Right kidney (tissue), 1 donor: ENCODE measurements at regions not wholly inside any gene's neighbourhood (a gene's known extent, or its start where the extent isn't known, plus 50 kb on each side); places are given as distances from the start of the nearest gene placed in this dataset.
A peak's percentile ranks its signal among the peaks of the same experiment; 100 is the strongest.

Experiments
- DNase-seq: peaks from one replicate; pipeline ENCODE4 v3.0.0-alpha.2; 2016

DNA sequence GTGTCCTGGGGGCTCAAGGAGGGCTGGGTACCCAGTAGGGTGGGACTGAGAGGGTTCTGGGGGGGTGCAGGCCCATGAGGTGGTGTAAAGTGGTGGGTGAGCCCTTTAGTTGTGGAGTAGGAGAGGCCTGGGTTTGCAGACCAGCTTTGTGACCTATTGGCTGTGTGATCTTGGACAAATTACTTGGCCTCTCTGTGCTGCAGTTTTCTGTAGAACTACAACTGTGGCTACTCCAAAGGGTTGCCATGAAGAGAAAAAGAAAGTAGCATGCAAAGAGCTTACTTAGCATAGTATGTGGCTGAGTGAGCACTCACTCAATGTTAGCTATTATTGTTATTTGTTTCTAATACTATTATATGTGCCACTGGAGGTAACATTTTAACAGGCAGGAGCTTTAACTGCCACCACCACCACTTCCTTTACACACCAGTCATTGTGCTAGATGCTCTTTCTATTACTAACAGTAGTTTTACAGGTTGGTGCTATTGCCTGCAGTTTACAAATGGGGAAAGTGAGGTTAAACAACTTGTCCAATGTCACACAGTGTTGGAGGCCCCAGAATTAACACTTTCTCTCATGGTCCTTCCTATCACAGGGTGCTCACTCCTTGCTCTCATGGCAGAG, 286.8 kb downstream of the DHX35 start:
- DNase-seq = no peak

DNA sequence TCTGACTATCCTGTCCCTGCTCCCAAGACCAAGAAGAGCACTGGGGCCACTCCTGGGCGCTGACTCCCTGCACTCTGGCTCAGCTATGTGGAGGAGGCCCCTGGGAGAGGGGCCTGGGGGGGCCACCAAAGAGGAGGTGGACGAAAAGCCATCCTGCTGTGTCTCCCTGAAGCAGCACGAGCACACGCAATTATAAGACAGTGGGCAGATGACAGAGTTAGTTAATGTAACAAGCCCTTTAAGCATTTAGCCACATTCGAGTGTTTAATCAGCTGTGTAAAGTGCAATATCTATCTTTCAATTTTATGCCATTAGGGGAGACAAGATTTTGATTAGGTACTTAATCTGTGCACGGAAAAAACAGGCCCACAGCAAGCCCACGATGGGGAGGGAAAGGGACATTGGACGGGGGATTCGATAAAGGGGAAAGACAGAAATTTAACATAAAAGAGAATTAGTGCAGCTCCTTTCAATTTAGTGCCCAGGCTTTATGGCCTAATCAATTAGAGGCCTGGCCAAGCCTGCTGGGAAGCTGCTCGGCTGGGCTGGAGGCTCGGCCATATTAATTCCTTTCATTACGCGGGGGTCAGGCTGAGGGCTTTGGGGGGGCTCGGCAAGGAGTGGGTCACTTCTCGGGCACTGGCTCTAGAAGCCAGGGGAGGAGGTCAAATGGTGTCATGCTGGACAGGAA, 286.2 kb downstream of the DHX35 start:
- DNase-seq = no peak

DNA sequence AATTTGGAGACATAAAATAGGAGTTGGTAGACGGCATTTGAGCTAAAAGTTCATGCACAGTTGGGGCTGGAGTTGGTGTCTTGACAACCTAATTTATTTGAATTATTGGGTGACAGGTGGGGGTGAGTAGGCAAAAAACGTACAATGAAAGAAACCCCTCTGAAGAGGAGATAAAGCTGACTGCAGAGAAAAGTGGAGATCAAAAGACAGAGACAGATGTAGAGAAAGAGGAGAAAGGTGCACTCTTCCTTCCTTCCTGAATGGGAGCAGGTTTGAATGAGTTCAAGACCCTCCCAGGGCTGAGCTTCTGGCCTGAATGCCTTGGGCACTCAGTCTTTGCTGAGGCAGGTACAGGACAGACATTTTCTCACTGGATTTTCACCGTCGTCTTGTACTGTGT, 284.3 kb downstream of the DHX35 start:
- no peak for DNase-seq

DNA sequence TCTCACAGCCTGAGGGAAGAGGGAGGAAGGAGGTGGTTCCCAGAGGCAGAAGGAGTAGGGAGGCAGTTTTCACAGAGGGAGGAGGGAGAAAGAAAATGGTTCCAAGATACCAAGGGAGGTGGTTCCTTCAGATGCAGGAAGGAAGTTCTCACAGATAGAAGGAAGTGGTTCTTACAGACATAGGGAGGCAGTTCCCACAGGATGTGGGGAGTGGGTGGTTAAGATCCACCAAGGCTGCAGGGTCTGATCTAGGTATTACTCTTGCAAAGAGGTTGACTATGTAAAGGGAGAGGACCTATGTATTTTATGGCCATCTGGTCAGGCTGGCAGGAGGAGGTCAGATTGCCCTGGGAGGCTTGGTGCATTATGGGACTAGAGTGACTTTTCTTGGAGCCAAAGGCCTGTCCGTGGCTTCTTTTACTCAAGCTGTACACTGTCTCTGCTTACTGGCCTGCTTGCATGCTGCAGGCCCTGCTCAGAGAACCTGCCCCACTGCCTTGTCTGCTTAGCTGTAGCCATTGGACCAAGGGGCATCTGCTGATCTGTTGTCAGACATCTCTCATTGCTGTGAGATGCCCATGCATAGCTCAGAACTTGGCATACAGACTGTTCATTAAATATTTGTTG, 283.7 kb downstream of the DHX35 start:
- no peak for DNase-seq

DNA sequence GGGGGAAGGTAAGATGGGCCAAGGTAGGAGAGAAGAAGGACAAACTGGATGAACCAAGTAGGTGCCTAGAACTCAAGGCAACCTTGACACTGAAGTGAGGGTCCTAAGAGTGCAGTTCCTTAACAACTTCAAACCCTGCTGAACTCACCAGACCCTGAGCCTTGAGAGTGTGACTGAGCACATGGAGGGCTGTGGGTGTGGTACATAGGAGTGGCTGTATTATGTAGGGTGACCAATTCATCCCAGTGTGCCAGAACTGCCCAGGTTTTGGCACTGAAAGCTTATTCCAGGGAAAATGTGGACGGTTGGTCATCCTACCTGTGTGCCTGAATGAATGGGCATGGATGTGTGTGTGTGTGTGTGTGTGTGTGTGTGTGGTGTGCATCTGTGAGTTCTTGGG, 281.8 kb downstream of the DHX35 start:
- DNase-seq = no peak

DNA sequence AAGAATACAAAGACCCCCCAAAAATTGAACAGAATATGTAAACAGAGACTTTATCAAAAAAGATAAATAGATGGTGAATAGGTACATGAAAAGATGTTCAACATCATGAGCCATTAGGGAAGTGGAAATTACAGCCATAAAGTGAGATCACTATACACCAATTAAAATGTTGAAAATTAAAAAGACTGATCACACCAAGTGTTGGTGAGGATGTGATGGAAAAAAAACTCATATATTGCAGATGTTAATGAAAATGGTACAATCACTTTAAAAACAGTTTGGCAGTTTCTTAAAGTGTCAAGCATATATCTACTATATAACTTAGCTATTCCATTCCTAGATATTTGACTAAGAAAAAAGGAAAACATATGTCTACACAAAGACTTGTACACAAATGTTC, 280.5 kb downstream of the DHX35 start:
- no peak for DNase-seq

DNA sequence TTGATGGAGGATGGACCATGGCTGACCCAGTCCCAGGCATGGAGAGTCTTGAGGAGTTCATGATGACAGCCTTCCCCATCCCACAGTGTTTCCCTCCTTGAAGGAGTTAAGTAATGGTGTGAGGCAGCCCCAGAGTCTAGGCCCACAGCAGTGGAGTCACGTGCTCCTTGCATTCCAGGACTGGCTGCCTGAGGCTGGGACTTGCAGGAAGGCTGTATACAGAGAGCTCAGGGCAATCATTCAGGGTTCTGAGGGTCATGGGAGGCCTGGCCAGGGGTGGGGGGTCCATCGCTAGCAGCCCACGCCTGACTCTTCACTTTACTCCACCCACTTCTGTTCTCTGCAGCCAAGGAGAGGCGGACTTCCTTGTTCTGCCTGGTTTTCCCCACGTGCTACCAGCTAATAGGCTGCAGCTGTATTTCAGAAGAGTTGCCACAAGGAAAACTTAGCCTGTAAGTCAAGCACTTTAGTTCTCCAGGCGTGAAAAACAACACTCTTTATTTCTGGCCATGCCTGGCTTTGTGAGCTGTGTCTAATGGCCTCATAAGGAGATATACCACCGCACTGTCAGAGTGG, 272.5 kb downstream of the DHX35 start:
- peak; percentile 40 for DNase-seq

DNA sequence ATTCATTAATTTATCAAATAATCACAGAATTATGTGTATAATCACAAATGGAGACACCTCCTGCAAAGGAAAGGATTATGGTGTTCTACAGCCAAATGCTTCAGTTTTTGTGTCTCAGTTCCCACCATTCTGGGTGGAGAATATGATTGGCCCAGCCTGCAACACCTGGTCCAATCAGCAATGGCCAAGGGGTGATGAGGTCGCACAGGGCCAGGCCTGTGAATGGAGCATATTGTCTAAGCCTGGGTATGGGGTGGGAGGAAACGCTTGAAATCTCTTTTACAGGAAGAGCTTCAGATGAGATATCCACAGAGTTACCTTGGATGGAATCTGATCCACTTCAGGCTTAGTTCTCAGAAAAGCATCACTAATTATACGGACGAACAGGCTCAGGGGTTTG, 271.6 kb downstream of the DHX35 start:
- no peak for DNase-seq

DNA sequence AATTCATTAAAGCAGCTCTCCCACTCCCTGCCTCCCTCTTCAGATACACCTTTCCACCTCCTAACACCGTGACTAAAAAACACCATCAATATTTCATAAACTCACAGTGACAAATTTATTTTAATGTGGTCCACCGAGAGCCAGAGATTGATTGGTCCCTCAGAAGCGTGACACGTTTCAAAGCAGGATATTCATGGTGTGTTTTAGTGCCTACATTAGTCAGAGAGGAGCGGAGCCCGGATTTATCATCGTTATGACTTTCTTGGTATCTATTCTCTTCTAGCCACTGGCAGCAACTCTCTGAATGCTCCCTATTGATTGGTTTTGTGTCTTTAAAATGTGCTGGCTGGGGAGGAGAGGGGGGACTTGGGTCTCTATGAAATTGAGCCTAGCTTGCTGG, 265.3 kb downstream of the DHX35 start:
- DNase-seq = no peak

DNA sequence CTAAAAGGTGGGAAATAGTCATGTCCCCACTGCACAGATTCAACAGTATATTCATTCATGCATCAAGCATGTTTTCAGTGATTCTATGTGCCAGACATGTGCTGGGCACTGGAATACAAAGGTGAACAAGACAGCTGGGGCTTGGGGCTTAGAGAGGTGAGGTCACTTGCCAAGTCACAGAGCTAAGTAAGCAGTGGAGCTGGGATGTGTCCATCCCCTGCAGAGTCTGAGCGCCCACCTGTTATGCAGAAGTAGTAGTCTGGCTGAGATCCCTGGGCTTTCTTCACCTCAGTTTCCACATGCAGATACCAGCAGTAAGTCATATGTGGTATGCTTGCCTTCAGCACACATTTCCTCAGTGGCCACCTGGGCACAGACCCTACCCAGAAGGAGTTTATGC, 263.8 kb downstream of the DHX35 start:
- DNase-seq = no peak

DNA sequence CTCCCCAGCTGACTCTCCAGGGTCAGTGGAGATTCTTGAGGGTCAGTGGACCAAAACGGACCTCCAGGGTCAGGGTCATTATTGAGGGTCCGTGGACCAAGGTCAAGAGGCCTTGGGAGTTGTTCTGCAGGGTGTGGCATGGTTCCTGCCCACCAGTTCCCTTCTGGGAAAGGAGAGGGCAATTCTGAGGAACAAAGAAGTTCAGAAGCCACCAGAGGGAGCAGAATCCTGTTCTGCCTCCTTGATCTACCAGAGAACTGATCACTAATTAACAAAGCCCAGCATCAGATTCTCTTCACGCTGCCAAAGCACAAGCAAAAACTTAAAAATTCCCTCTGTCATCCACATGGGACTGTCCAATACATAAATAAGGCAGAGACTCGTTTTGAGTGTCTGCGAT, 263.4 kb downstream of the DHX35 start:
- no peak for DNase-seq

DNA sequence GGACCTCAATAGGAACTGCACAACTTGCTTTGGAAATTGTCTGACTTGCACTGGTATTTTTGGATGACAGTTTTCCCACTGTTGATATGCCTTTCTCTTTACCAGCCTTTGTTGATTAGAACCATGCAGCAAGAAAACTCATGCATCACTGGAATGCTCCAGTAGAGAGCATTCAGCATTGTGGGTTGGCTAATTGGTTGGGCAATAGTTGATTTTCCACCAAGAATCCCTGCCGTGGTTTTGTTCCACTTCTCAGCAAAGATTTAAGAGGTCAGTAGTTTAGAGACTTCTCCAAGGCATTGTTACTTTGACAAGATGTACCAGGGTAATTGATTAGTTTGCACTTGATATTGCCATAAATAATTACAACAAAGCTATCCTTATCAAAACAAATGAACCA, 260.0 kb downstream of the DHX35 start:
- DNase-seq = no peak

DNA sequence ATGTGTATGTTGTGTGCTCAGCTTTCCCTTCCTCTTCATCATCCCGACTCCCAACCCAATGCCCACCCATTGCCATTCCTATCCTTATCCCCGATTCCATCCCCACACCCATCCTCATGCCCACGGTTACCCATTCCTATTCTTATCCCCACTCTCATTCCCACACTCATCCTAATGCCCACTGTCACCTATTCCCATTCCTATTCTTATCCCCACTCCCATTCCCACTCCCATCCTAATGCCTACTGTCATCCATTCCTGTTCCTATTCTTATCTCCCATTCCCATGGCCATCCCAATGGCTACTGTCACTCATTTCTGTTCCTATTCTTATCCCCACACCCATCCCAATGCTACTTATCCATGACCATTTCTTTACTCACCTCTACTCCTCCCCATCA, 254.1 kb downstream of the DHX35 start:
- no peak for DNase-seq

DNA sequence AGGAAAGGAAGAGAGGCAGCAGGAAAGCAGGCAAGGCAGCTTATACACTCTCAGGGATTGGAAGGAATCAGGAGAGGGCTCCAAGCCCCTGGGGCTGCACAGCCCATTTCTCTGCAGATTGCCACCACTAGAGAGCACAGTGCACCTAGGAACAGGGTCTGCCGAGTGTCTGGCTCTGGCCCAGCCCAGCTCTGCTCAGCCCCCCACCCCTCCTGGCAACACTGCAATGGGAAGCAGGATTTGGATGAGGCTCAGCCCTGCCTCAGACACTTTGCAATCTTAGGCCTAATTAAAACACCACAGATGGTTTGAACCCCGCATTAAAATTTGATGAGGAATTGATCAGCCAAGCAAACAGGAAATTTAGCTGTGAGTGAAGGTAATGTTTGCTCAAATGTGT, 252.7 kb downstream of the DHX35 start:
- no peak for DNase-seq

DNA sequence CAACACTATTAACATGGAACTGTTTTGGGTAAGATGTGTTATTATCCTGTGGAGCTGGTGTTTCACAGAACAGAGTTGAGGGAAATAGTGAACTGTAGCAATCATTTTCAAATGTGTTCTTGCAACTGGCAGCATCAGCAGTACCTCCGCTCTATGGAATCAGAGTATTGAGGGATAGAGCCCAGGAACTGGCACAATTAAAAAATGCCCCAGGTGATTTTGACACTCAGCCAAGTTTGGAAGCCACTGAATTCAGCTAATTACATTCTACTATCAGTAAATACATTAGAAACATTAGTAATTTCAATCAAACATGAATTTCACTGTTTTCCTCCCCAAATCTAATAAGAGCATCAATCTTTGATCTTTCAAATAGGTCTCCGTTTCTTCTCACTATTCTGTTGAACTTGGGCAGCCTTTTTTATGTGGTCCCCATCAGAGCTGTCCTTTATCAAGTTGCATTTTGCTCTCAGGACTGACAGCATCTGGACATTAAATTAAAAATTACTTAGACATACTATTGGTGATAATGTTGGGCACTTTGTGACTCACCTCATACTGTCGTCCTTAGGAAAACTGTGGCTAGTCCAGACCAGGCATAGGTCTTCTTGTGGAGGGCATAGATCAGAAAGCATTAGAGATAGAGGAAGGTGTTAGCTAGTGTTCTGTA, 251.5 kb downstream of the DHX35 start:
- DNase-seq = no peak

DNA sequence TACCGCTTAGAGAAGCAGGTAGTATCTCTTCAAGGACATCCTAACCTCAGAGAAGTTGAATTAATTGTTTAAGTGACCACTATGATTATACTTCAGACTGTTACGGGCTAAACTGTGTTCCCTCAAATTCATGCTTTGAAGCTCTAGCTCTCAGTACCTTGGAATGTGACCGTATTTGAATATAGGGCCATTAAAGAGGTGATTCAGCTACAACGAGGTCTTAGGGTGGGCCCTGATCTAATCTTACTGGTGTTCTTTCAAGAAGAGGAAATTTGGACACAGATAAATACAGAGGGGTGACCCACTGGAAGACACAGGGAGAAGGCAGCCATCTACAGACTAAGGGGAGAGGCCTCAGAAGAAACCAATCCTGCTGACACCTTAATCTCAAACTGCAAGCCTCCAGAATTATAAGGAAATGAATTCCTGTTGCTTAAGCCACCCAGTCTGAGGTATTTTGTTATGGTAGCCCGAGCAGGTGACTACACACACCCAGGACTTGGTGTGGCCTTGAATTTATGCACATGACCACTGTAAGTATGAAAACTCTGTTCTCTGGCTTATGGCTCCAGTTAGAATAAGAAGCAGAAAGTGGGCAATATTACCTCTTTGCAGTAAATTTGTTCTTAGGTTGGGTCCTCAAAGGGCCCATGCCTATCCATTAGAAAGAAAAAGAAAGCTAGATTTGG, 249.1 kb downstream of the DHX35 start:
- DNase-seq = no peak

DNA sequence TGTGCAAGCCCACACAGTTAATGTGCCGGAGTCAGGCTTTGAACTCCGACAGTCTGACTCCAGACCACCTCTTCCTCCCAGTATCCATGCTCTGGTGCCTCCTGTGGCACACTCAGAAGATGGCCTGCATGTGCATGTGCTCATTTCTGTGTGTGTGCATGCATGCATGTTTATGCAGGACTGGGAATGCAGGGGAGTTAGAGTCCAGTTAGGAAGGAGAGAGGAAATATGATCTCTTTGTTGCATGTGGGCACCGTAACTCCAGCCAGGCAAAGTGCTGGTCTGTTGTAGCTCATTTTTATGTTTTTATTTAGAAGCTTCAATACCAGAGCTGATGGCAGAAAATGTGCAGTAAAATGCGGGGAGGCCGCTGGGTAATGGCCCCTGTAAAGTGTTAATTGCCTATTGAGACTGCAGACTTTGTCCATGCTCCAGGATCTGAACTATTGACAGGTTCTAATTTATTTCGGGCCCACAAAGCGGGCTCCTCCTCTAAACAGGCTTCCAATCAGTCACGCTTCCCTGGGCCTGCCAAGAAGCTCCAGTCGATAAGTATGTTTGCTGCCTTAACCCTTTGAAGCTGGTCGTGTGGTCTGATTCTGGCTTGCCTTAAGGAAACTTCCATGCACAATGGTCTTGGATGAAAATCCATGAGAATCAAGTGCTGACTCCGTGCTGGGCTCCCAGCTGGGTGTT, 248.3 kb downstream of the DHX35 start:
- peak; percentile 15 for DNase-seq

DNA sequence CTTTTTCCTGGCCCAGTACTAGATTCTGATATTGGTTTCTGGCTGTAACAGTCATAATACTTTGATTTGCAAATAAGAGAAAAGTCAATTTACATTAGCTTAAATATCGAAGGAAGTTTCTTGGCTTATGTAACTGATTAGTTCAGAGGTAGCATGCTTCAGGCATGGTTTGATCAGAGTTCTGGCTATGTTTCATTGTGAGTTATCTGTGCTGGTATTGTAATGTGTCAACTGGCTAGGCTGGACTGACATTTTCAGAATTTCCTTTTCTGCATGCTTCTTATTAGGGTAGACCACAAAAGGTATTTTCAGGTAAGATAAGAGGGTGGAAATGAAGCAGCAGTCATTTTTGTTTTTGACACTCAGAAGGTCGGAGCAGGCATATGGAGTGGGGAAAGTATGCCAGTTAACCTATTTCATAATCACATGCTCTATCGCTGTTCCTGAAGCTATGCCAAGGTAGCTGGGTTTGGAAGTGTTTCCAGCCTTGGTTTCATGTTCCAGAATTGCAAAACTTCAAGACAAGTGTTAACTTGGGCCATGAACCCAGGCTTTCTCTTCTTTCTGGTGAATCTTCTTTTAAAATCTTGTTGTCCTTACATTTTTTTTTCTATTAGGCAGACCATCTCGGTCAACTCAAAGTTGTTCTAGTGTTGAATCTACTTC, 244.9 kb downstream of the DHX35 start:
- DNase-seq = no peak

DNA sequence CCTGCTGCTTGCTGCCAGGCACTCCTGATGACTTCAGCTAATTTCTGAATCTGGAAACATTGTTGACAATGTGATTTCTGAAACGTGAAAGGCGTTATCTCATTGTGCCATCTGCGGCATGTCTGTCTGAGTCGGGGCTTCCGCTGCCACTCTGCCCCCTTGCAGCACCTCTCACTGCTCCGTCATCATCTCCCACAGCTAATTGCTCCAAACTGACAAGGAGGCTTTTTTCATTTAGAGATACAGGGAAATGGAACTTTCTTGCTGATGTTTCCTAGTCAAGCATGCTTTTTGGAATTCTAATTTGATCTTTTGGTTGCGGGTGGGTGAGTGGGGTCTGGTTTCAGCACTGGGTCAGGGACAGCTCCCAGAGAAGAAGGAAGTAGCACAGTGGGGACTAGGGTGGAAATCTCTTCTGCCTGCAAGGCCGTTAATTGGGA, 233.5 kb downstream of the DHX35 start:
- DNase-seq = peak; percentile 26

DNA sequence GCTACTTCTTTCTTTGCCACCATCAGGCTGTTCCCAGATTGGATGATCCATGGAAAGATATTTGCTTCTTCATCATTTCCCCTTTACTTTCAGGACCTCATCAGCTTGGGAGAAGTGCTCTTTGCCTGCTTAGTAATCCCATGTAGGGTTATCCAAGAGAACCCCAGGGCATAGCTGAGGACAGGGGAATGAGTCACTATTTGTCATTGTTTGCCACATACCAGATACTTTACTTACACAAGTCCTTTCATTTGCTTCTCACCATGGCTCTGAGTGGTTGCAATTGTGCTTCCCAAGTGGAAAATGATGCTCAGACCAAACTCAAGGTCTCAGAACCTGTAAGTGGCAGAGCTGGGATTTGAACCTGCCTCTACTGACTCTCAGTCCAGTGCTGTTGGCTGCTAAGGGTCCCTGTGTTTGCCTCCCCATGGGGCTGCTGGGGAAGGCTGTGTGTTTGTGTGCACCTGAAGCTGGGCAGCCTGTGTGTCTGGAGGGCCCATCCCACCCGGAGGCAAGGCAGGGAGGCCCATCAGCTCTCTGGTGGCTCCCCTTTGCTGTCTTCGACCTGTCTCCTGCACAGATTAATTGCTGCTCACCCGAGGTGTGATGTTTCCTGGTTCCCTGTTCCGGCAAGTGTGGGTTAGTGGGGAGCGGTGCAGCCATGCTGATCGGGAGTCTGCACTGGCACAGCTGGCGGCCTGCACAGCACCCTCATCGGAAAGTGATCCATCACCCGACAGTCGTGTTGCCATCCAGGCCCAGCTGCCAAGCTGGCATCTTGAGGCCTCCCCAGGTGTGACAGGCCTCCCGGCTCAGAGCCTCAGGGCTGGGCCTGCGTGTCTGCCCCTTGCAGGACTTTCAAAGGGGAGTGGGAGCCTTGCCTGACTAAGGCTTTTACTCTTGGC, 228.8 kb downstream of the DHX35 start:
- DNase-seq = no peak
